ENCODE measurements at regions not wholly inside any gene's neighbourhood (a gene's known extent, or its start where the extent isn't known, plus 50 kb on each side); places are given as distances from the start of the nearest gene placed in this dataset.

DNA sequence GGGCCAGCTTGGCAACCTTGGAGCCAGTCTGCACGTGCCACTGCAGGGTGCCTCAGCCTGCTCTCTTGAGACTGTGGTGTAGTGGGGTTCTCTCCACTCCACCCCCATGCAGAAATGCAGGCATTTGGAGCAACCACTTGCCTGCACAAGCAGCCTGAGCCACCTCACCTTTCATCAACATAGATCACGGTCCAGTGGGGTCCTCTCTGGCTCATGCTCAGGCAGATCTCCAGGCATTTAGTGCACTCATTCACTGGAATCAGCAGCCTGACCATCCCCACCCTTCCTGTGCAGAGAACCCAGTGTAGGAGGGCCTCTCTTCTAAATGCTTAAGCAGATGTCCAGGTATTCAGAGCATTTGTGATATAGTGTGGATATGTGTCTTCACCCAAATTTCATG, 2330.1 kb downstream of the PCDH9 start:
- DNase-seq (ENCODE audit: low read depth) = no peak

DNA sequence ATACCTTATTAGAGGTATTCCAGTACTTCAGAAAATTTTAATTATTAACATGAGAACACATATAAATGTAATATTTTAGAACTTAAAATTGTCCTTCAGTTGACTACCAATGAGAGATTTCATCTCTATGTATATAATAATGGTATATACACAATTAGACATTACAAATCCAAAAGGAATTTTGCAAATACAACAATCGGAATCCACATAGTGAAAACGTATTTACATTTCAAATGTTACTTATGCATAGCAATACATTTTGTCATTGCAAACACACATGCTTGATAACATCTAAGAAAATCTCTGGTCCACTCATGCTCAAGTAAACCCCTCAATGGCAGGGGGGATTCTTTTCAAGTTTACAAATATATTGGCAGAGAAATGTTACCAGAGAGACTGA, 2345.2 kb downstream of the PCDH9 start:
- no peak for DNase-seq (ENCODE audit: low read depth)

DNA sequence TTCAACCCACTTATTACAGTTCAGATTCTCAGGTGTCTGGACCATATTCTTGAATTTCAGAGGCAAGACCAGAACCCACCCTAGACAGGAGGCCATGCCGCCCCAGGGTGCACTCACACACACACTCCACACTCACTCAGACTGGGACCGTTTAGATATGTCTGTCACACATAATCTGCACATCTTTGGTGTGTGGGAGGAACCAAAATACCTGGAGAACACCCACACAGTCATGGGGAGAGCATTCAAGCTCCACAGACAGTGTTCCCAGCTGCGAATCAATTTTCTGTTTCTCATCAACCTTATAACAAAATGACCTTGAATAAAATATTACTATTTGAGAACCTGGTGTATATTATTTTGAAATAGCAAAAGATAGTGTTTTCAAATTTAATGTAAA, 2353.0 kb downstream of the PCDH9 start:
- DNase-seq (ENCODE audit: low read depth) = no peak

DNA sequence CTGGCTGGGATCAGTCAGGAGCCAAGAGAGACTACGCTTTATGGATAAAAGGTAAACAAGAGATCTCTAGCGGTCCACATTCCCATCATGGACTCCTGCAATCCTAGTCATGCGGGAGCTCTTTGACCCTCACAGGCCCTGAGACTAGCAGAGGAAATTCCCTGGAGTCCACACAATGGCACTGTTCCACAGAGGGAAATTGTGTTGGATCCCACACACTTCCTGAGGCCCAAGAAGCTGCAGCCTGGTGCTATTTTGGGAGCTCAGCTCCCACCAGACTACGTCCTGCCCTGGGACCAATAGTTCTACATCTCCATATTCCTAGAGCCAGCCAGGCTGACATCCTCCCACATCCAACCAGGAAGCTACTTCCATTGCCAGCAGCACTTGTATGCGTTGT, 2358.4 kb downstream of the PCDH9 start:
- DNase-seq (ENCODE audit: low read depth) = no peak

DNA sequence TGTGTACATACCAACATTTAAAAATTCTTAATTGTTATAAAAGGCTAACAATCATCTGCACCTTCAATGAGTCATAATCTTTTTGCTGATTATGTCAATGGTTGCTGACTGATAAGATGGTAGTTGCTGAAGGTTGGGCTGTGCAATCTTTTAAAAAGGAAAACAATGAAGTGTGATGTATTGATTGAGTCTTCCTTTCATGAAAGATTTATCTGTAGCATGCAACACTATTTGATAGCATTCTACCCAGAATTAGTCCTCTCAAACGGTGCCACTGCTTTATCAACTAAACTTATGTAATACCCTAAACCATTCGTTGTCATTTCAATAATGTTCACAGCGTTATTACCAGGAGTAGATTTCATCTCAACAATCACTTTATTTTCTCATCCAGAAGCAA, 2360.6 kb downstream of the PCDH9 start:
- no peak for DNase-seq (ENCODE audit: low read depth)

DNA sequence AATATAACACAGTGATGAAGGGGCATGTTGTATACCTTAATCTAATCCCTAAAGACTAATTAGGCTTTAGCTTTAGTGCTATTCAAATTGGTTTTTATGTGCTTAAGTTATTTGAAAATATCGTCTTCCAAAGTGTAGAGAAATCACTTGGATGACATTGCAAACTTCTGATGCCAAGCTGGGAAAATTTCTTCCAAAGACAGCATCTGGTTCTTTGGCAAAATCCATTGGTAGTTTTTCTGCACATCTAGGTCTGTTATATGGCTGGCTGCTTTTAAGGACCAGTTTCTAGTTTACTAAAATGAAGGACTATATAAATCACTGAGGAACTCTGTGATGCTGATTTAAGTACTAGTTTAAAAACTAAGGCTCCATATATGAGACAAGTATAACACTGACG, 2362.3 kb downstream of the PCDH9 start:
- DNase-seq (ENCODE audit: low read depth) = no peak

DNA sequence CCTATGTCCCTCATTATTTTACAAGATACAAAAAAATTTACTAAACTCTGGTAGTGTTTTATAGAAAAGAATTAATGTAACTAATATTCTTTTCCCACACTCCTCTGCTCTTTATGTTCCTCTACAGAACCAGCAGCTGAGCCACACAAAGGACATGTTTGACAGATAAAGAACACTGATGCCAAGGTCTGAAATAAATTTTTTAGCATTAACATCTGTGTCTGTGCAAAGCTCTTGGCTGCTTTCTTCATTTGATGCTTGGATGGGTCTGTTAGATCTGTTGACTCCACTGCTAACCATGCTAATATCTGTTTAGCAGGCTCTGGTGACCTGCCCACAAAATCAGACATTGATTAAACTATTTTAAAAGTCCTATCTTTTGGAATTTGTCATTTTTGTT, 2363.8 kb downstream of the PCDH9 start:
- DNase-seq (ENCODE audit: low read depth) = no peak

DNA sequence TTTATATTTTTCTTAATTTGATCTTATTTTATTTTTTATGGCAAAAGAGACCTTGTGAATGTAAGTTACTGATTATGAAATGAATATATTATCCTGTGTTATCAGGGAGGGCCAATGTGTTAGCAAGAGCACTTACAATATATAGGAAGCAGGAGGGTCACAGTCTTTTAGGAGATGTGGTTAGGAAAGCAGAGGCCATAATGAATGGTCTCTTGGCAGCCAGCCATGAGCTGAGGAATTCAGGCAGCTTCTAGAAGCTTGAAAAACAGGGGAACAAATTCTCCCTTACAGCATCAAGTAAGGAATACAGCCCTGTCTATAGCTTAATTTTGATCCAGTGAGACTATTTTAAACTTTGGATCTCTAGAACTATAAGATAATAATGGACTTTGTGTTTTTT, 2374.6 kb downstream of the PCDH9 start:
- no peak for DNase-seq (ENCODE audit: low read depth)

DNA sequence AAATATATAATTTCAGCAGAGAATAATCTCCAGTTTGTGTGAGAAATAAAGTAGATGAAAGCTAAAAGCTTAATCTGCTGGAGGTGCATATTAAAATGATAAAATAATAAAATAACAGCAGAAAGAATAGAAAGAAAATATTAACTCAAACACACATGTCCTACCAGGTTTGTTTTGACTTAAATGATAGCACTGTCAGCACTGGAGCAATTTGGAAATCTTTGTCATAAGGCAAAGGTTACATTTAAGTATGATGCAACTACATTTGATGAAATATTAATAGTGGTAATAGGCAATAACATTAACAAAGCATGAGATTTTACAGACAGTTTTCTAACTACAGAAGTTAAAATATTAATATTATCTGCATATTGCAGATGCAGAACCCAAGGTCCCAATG, 2380.1 kb downstream of the PCDH9 start:
- DNase-seq (ENCODE audit: low read depth) = no peak

DNA sequence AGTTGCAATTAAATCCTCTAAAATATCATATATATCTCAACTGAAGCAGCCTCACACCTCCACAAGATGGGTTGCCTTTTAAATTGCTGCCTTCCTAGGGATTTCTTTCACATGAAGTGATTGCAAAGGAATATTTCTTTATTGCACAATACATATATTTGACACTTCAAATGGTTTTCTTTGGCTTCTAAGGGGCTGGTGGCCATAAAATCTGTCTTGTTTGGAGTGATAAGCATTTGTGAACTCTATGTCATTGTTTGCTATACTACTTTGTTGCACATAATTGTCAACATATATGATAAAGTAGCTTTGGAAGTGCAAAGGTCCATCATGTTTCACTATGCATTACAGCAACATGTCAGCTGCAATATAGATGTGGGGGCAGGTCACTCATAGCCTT, 2380.9 kb downstream of the PCDH9 start:
- no peak for DNase-seq (ENCODE audit: low read depth)

DNA sequence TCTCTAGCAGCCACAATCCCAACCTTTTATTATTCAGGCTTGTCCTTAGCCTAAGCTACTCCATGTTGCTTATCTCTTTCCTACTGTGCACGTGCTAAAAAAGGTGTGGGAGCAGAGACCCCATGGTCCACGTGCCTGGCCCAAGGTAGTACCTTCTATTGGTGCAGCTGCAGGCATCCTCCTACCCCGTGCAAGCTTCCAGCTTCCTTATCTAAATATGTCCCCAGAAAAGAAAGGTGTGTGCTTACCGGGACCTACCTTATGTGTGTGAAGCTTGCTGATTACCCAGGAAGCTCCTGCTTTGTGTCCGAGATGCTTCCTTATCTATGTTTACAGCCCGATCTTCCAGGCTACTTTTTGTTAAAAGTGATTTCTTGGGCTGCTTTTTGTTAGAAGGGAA, 2382.4 kb downstream of the PCDH9 start:
- DNase-seq (ENCODE audit: low read depth) = no peak

DNA sequence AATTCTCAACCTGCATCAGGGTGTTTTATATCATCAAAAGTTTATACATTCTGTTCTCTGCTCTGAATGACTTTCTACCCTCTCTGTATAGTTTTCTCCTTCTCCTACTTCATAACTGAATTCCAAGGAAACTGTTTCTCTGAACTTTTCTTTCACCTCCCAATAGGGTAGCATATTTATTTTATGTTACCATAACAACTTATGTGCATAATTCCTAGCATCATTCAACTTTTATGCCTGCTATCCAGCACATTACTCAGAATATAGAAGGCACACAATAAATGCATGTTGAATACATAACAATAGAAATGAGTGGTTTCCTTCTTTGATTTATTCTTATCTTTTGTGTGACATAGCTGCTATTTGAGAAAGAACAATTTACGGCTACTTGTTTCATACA, 2385.0 kb downstream of the PCDH9 start:
- no peak for DNase-seq (ENCODE audit: low read depth)

DNA sequence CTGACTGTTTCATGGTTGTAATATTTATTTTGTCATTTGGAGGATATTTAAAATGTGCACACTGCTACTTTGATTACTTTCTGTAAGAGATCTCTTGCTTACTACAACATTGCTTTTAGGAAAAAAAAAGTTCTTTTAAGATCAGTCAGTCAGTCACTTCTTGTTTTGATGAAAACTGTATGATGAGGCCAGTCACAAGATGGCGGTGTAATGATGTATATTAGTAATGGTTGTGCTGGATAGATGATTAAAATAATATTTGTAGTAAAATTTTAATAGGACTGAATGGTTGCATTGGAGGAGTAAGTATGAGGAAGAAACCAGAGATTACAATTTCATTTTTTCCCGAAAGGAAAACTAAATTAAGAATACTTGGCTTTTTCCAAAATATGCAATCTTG, 2411.1 kb downstream of the PCDH9 start:
- DNase-seq (ENCODE audit: low read depth) = no peak

DNA sequence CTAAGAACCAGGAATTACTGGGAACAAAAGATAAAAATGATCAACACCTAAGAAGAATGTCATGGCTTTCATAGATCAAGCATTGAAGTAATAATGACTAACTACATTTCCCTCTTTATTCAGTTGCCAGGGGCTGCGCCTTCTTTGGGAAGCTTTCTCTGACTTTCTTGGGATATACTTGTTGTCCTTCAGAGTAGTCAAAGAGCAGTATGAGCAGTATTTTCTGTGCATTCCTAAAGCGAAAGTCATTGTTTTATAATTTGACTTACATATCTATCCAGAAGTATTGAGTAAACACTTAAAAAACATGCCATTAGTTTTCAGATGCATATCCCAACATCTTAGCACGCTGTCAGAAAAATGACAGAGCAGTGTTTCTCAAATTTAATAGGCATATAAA, 2412.4 kb downstream of the PCDH9 start:
- DNase-seq (ENCODE audit: low read depth) = no peak

DNA sequence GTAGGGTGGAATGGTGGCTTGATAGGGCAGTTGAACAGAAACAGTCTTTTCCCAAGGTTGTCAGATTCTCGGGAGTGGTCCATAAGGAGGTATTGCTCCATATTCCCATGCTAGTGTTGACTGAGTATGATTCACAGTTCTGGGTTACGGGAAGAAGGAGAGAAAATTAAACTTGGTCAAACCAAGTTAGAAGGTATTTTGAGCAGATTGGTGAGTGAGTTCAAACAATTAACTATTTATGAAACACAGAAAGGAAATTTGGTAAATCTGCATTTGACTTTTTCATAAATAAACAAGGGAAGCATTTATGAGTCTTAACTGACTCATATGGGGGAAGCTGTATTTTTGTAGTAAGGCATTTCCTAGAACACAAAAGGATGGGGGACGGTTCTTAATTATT, 2419.4 kb downstream of the PCDH9 start:
- DNase-seq (ENCODE audit: low read depth) = no peak

DNA sequence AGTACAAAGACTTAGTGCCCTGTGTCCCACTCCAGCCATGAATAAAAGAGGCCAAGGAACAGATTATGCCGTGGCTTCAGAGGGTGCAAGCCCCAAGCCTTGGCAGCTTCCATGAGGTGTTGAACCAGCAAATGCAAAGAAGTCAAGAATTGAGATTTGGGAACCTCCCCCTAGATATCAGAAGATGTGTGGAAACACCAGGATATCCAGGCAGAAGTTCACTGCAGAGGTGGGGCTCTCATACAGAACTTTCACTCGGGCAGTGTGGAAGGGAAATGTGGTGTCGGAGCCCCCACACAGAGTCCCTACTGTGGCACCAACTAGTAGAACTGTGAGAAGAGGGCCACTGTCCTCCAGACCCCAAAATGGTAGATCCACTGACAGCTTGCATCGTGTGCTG, 2421.4 kb downstream of the PCDH9 start:
- no peak for DNase-seq (ENCODE audit: low read depth)

DNA sequence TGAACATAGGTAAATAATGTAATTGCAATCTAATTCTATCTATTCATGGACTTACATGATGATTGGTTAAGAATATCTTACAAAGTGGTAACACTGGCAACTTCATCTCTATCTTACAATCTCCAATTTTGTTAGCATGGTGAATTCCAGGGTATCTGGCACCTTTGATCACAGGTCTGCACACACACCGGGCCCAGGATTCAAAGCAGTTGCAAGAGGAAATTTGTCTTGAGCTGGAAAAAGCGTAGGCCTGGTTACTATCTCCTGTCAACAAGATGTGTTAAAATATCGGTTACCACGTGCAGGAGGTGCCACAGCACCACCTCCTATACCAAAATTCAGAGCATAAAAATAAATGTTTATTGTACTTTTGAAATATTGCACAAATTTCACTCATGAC, 2428.4 kb downstream of the PCDH9 start:
- DNase-seq (ENCODE audit: low read depth) = no peak

DNA sequence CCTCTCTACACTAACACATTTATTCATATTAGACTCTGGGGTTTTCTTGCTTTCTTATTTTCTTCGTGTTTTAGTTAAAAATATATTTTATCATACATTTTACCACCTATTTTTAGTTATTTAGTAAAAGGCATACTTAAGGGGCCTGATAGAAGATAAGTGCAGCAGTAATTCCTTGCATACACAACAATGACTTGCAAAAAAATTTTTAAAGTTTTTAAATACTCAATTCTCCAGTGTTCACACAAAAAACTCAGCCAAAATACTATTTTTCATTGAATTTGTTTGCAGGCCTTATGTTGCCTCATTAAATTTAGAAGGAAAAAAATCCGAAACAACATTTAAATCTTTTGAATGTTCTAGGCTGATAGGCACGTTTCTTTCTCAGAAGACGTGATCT, 2431.7 kb downstream of the PCDH9 start:
- DNase-seq (ENCODE audit: low read depth) = no peak

DNA sequence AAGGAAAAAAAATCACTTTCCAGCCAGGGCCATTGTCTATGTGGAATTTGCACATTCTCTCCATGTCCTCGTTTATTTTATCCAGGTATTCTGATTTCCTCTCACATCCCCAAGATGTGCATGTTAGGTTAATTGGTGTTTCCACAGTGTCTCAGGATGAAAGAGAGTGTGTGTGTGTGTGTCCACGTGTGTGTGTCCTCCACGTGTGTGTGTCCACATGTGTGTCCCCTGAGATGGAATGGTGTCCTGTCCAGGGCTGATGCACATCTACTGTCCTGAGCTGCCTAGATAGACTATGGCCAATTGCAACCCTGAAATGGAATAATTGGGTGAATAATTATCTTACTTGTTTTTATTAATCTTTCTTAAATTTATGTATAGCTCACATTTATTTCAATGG, 2436.5 kb downstream of the PCDH9 start:
- no peak for DNase-seq (ENCODE audit: low read depth)

DNA sequence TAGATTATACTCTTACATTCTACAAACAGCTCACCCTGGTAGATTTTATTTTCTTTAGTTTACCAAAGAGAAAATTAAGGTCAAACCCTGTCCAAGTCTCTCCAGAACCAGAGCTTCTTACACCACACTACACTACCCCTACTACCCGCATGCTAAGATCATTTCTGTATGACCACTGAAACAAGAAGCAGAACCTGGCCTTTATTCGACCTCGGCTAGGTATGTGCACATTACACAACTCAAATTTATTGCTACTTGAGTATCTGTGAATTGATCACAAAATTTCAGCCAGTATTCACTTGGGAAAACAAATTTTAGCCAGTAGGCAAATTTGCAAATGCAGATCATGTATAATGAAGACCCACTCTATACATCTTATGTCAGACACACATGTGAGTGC, 2437.0 kb downstream of the PCDH9 start:
- no peak for DNase-seq (ENCODE audit: low read depth)

DNA sequence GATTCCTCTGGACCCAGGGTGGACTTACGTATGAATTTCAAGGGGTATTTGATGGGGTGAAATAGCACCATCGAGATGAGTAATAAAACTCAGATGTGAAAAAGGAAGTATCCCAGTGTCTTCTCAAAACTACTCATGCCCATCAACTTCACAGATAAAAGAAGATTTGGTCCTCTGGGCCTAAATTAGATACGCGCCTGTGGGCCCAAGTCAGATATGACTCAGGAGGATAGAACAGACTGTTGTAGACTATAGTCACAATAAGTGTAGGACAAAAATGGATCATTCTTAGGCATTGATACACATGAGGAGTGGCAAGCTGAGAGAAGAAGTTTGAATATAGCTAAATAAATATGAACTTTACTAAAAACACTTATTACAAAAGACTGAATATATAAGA, 2438.8 kb downstream of the PCDH9 start:
- no peak for DNase-seq (ENCODE audit: low read depth)

DNA sequence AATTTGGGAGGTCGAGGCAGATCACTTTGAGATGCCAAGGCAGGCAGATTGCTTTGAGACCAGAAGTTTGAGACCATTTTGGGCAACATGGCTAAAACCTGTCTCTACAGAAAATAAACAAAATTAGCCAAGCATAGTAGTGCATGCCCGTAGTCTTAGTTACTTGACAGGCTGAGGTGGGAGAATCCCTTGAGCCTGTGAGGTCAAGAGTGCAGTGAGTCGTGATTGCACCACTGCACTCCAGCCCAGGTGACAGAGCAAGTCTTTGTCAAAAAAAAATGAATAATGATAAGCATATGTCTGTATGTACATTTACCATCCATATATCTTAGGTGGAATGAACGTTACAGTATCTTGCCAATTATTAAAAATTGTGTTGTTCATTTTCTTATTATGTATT, 2447.7 kb downstream of the PCDH9 start:
- no peak for DNase-seq (ENCODE audit: low read depth)

DNA sequence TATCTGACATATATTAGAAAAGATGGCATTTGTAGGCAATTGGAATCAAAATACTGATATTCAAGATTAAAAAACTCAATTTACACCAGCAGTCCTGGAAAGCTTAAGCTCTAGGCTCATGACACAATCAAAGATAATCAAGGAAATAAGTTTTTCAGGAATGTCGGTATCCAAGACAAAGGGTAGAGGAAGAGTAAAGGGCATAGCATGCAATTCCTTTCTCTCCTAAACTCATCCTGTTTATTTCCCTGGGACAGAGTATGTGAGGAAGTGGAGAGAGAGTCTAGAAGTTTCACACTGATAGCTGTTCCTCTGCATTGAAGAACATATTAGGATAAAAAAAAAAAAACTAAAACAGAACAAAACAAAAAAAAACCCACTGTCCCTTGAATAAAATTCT, 2452.1 kb downstream of the PCDH9 start:
- no peak for DNase-seq (ENCODE audit: low read depth)

DNA sequence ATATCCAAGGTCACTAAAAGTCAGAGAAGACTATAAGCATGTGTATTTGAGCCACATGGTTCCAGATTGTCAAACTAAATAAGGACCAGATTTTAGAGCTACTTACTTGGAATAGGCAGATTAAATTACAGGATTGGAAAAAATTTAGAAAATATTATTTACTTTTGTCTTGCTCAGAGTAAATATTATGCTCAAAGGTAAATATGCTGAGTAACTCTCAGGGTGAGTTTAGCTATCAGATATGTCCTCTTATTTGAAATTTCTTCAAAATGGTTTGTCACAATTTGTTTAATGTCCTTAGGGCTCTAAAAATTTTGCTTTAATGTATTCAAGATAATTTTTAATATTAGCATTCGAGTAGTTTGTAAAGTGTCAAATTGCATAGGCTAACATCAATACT, 2455.2 kb downstream of the PCDH9 start:
- no peak for DNase-seq (ENCODE audit: low read depth)

DNA sequence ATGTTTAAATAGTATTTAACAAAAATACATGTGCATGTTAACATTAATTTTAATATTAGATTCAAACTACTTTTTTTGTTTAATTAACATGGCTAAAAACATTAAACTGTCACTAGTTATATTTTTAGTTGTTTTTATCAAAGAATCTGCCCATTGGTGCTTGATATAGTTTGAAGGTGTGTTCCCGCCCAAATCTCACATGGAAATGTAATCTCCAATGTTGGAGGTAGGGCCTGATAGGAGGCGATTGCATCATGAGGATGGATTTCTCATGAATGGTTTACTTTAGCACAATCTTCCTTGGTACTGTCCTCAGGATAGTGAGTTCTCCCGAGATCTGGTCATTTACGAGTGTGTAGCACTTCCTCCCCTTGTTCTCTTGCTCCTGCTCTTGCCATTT, 2459.4 kb downstream of the PCDH9 start:
- DNase-seq (ENCODE audit: low read depth) = no peak

DNA sequence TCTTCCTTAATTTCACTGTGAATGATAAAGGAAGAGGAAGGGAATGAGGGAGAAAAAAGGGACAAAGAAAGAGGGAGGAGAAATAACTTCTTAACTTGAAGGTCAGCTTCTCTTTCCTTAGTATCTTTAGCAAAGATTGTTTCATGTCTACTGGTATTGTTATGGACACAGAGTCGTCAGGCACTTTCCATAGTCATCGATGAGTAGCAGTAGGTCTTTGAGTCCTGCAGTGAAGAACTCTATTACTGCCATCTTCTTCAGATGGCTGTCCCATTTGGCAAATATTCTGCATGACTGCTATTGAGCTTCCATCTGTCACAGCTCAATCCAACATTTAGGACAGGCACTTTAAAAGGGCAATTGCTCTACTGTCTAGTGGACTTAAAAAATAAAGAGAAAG, 2463.1 kb downstream of the PCDH9 start:
- no peak for DNase-seq (ENCODE audit: low read depth)
